Activated T-helper 9 cell treated with anti-CD3 and anti-CD28 coated beads, Interleukin-2, amount 50 U/mL, for 16 hours (primary cell): ENCODE measurements at regions not wholly inside any gene's neighbourhood (a gene's known extent, or its start where the extent isn't known, plus 50 kb on each side); places are given as distances from the start of the nearest gene placed in this dataset.

Experiments
- DNase-seq: peaks from one replicate; pipeline ENCODE4 v3.0.0-alpha.2; 2020; ENCODE audit warnings: low read depth

GRCh38 chr13:74669149-74669548, 534.9 kb upstream of the KLF12 start:
- no peak for DNase-seq

- DNase-seq, result no peak
Measured at GRCh38 chr13:74667656-74668203, 533.5 kb upstream of the KLF12 start.

- no peak for DNase-seq
Measured at GRCh38 chr13:74662905-74663304, 528.7 kb upstream of the KLF12 start.

DNA sequence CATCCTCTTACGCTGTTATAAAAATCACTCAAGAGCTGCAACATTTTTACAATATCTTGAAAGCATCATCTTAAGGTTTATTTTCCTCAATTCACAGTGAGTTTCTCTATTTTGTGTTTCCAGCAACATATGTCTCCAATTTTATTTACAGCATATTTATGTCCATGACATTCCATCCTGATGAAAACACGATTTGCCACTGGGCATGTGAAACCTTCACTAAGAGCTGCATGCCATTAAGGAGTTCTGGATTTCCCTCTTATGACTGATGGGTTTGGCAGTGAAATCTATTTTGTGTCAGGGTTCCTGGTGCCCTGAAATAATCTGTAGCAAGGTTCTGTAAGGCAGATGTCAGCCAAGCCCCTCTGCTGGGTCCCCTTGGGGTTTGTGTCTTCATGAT, 527.6 kb upstream of the KLF12 start:
- DNase-seq, result no peak

DNA sequence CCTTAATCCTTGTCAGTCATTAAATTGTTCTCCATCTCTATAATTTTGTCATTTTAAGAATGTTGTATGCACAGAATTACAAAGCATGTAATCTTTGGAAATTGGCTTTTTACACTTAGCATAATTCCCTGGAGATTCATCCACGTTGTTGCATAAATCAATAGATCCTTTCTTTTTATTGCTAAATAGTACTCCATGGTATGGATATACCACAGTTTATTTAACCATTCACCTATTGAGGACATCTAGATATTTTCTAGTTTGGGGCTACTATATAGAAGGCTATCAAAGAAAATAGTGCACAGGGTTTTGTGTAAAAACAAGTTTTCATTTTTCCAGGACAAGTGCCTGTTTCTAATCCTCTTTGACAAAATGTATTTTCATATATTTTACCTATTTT, 523.6 kb upstream of the KLF12 start:
- no peak for DNase-seq

DNA sequence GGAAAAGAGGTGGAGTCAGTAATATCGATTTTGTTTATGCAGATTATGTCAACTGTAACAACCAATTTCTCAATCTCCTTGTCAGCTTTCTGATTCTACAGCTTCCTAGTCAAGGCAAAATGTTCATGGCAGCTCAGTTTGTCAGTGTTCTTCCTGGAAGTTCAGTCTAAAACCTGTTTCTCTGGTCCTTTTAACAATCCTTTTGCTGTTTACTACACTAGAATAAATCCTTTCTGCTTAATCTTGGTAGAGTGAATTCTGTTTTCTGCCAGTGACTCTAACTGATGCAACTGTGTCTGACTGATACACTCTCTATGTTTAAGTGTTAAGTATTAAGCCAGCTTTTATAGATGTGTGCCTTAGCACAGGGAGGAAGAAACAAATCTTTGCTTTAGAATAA, 516.9 kb upstream of the KLF12 start:
- DNase-seq, result no peak

DNA sequence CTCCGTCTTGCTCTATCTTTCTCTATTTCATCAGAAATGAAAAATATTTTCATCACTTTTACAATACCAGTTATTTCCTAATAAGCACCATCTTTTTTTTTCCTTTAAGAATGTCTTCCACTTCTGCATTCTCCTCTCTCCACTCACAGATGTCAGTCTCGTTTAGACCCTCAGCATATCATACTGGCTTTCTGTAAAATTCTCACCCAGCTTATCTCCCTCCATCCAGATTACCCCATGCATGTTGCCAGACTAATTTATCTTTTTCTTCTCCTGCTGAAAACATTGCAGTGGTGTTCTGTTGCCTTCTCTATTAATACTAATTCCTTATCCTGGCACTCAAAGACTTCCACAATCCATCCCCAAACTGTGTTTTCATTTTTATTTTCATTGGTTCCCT, 513.8 kb upstream of the KLF12 start:
- DNase-seq, result no peak

- DNase-seq, result no peak
Measured at GRCh38 chr13:74647211-74647610, 513.0 kb upstream of the KLF12 start.

GRCh38 chr13:74646091-74646490, 511.9 kb upstream of the KLF12 start:
- no peak for DNase-seq

GRCh38 chr13:74645586-74645985, 511.4 kb upstream of the KLF12 start:
- no peak for DNase-seq

GRCh38 chr13:74644229-74644628, 510.0 kb upstream of the KLF12 start:
- no peak for DNase-seq

- DNase-seq, result no peak
Measured at GRCh38 chr13:74641586-74641985, 507.4 kb upstream of the KLF12 start.

- DNase-seq, result no peak
Measured at GRCh38 chr13:74633734-74634133, 499.5 kb upstream of the KLF12 start.

DNA sequence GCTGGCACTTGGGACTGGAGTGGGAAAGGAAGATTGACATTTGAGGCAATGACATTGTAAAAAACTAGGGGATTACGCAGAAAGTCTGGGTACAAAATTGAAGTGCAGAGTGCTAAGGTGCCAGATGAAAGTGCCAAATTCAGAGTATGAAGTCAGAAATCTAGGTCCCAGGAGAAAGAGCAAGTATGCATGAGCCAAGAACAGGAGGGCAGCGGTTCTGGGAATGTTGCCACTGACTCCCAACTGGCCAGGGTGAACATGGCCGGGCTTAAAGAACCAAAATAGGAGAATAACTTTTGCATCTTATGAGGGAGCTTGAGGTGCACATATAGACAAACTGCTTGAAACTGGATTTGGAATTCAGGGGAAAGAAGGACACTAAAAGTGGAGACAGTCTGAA, 495.8 kb upstream of the KLF12 start:
- no peak for DNase-seq

DNA sequence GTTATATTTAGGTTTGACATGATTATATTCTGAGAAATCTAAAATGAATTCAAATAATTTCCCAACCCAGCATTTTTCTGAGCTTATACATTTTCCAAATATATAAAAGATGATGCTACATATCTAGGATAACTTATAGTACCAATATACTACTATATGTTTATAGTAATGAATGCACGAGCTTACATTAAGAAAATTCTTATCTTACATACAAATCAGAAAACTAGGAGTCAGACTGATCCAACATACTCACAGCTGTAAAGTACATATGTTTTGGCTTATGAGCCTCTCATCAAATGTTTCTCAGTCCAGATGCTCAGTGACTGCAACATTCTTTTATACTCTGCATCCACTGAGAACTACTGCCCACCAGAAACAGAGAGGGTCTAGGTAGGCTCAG, 491.3 kb upstream of the KLF12 start:
- no peak for DNase-seq

DNA sequence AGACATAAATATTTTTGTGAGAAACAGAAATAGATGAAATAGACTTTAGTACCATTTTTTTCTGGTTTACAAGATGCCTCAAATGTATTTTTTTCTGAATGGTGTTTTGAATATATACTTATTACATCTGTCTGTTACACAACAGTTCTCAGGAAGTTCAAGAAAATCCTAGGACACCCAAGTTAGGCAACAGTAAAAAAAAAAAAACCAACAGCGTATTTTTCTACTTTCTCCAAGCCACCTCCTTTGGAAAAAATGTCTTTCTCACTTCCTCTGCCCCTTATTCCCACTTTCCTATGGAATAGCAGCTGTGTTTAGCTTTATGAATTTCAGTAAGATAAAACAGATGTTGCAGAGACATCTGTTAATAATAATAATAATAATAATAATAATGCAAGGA, 489.6 kb upstream of the KLF12 start:
- no peak for DNase-seq

- no peak for DNase-seq
Measured at GRCh38 chr13:74622284-74622683, 488.1 kb upstream of the KLF12 start.

DNA sequence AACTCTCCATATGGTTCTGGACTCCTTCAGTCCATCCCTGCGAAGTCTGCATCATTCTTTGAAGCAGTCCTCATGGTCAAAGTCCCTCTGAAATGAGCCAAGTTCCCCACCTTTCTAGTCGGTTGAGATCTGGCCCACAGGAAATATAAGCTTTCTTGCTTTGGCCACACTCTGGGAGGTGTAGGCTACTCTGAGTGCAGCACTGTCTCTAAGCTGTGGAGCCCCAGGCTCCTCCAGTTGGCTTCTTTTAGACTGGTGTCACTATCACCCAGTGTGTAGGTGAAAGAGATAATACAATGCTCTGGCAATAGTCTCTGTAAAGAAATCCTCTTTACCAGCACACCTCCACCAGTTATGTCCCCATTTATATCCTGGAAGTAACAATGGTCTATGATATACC, 486.5 kb upstream of the KLF12 start:
- no peak for DNase-seq

- DNase-seq, result no peak
Measured at GRCh38 chr13:74620308-74620707, 486.1 kb upstream of the KLF12 start.

DNA sequence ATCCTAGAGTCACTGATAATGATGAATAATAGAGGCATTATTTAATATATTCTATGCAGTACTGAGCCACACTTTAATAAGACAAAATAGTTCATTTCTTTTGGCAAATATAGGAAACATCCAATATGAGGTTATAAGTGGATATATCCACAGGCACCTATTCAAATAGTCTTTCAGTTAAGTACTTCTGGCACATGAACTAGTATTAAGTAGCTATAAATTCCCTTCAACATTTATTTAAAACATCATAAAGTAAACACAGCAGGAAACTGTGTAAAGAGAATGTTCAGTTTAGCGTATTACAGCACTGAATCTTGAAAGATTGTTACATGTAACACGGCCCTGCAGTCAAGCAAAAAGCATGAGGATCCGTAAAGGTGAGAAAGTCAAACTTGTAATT, 463.3 kb upstream of the KLF12 start:
- no peak for DNase-seq

DNA sequence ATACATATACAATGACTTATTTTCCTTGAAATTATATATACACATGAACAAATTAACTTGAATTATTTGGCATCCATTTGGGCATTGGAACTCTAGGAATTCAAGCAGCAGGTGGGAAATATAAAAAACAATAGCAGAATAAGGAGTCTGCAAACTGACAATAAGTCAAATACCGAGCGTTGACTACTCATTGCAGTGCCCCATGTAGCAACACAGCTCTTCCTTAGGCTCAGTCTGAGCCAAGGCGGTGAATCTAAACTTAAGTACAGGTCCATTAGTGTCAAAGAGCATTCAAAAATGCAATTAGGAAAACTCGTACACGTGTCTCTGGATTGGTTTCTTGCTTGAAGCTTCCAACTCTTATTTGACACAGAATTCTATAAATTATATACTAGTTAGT, 462.5 kb upstream of the KLF12 start:
- DNase-seq, result no peak

DNA sequence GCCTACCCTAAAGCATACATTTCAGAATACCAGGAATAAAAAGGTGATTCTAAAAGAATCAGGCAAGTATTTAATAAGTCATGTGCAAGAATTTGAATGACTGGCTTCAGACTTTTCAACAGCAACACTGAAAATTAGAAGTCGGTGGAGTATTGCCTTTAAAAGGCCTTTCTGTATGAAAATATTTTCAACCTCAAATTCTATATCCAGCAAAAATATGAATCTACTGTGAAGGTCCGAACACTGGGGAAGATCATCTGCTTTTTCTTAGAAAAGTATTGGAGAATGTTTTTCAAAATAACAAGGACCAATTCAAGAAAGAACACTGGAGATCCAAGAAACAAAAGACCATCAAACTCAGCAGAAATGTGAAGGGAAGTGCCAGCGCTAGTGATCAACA, 459.5 kb upstream of the KLF12 start:
- DNase-seq, result no peak

GRCh38 chr13:74586847-74587246, 452.6 kb upstream of the KLF12 start:
- DNase-seq, result no peak

DNA sequence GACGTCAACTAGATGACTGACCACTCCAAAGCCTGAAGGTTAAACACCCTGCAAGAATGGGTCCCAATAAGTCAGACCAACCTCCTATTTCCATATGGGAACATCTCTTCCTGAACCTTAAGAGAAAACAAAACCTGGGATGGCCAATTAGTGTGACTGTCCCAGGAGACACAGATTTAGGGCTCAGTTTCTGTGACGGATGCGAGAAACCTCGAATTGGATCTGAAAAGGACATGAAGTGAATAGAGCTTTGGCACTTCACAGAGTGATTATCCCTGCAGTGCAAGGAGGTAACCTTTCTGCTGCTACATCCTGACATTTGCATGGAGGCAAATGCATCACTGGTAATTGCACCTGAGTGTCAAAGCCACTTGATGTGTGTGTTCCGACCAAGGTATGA, 442.2 kb upstream of the KLF12 start:
- DNase-seq, result no peak

DNA sequence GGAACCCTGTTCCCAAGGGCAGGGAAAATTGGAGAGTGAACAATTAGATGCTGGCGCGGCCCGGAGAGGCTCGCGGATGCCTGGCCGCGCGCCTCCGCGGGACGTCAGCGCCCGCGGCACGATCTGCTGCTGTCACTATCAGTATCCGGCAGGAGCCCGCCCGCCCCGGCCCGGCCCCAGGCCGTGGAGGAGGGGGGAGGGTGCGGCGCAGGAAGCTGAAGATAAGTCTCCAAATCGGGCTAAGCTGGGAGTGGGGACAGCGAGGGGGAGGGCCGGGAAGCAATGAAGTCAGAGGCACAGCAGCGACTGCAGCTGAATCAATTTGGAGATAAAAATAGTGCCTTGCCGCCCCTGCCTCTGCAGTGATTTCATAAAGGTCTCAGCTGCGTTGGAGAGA, 441.5 kb upstream of the KLF12 start:
- peak; percentile 24 for DNase-seq
